Stomach (tissue), 8 donors: ENCODE measurements at regions not wholly inside any gene's neighbourhood (a gene's known extent, or its start where the extent isn't known, plus 50 kb on each side); places are given as distances from the start of the nearest gene placed in this dataset.
A peak's percentile ranks its signal among the peaks of the same experiment; 100 is the strongest.
"Not testable (repeated sequence)": the region's sequence is repeated elsewhere in the genome, so short reads cannot be mapped to it uniquely, and the experiment has no call there.

Experiments used
- DNase-seq, 2 donors: peaks; one replicate each; pipeline versions ENCODE4 v3.0.0 to v3.0.0-alpha.2; 2013 to 2019
- H3K27ac ChIP-seq, 5 donors: fragments of 200-600 bp in 4 of 5; sonication (generic) in 4 of 5; one replicate each; pipeline ENCODE4 v1.5.1; 2013 to 2019; ENCODE audit warnings: mild to moderate bottlenecking in 1 of 5, moderate library complexity in 1 of 5
- H3K27me3 ChIP-seq, 3 donors: fragments of 200-600 bp; sonication (generic); one replicate each; pipeline ENCODE4 v1.5.1; 2017 to 2019; ENCODE audit warnings: mixed run types in 1 of 3
- H3K36me3 ChIP-seq, 4 donors: fragments of 200-600 bp; sonication (generic); 1 replicate in 3 of 4; 2 replicates in 1 of 4; pipeline ENCODE4 v1.5.1; 2016 to 2019
- H3K4me1 ChIP-seq, 4 donors: fragments of 200-600 bp; sonication (generic); one replicate each; pipeline ENCODE4 v1.5.1; 2016 to 2019
- H3K4me3 ChIP-seq, 4 donors: fragments of 200-600 bp; sonication (generic) in 3 of 4; one replicate each; pipeline ENCODE4 v1.5.1; 2016 to 2019; ENCODE audit warnings: mild to moderate bottlenecking in 1 of 4
- H3K9me3 ChIP-seq, 4 donors: fragments of 200-600 bp; sonication (generic); one replicate each; pipeline ENCODE4 v1.5.1; 2016 to 2019
- EP300 ChIP-seq: sonication (generic); formaldehyde crosslinking; IDR thresholded peaks from one replicate; pipeline ENCODE4 v1.6.1; 2017; ENCODE audit warnings: antibody characterized with exemption
- POLR2A ChIP-seq, 4 donors: fragments of 450-650 bp; IDR thresholded peaks; one replicate each; pipeline ENCODE4 v1.6.1; 2016; ENCODE audit warnings: antibody characterized with exemption in 4 of 4, control low read depth in 2 of 4, mild to moderate bottlenecking in 1 of 4, moderate library complexity in 1 of 4
- POLR2AphosphoS5 ChIP-seq, 3 donors: sonication (generic); formaldehyde crosslinking; IDR thresholded peaks; one replicate each; pipeline ENCODE4 v1.6.1; 2016; ENCODE audit warnings: antibody characterized with exemption in 3 of 3
- WGBS, 5 donors: extraction: QIAGEN DNeasy Blood & Tissue Kit in 3 of 5; methylation state at CpG; one replicate each; pipeline versions ENCODE4 v1.1.5 to v1.1.7; 2013 to 2018; 5-methylcytosine and 5-hydroxymethylcytosine counted together
- intact Hi-C: fragments of 100-400 bp; cut with DNase I; formaldehyde crosslinking; loops from one replicate; pipeline ENCODE4 v1.15.1; 2023; ENCODE audit warnings: low total_unique reads
- TF ChIP-seq, protein P1 (sequence below), 7 experiments: fragments of 450-650 bp in 4 of 7; fragments of 200-600 bp in 3 of 7; sonication (generic) in 3 of 7; IDR thresholded peaks; one replicate each; pipeline ENCODE4 v1.5.1; 2016 to 2019; ENCODE audit warnings: antibody characterized with exemption in 7 of 7, control low read depth in 2 of 7, mild to moderate bottlenecking in 1 of 7
- donor health status: healthy with polysubstance abuse.
- donor health status: Bipolar disorder and iron deficiency.
- donor health status: healthy.

DNA sequence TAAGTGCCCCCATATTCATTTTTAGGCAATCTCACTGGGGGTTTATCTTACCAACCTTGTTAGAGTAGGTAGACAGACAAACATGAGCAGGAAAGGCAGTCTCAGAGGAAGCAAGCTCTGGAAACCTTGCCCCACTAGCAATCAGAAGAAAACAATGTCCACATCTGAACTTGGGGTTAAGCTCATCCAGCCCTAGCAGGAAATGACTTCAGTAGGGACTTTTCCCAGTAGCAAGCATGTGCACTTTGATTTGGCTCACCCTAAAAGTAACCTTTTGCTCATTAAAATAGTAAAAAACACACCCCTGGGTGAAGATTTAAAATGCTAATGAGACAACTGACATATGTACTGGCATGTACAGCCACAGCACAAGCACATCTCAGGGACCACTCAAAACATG, 175.5 kb downstream of the AKAIN1 start:
- intact Hi-C loops: no loop called here
- Histone ChIP-seq H3K4me1 (no peaks in the 10 kb centered on the region), H3K27me3 (peaks cover 0 to 9% (median 0%) of the 10 kb centered on the region in 3 donors), H3K4me3 (no peak overlapping the region), H3K36me3 (no peaks in the 10 kb centered on the region), H3K9me3 (peaks cover 0 to 7% (median 0%) of the 10 kb centered on the region in 4 donors), H3K27ac (no peak overlapping the region)
- TF ChIP-seq EP300 (no peak), POLR2AphosphoS5 (IDR thresholded peaks at IDR 0.05) (no peak), POLR2A (IDR thresholded peaks at IDR 0.05) (no peak)
- TF ChIP-seq, protein P1, sequence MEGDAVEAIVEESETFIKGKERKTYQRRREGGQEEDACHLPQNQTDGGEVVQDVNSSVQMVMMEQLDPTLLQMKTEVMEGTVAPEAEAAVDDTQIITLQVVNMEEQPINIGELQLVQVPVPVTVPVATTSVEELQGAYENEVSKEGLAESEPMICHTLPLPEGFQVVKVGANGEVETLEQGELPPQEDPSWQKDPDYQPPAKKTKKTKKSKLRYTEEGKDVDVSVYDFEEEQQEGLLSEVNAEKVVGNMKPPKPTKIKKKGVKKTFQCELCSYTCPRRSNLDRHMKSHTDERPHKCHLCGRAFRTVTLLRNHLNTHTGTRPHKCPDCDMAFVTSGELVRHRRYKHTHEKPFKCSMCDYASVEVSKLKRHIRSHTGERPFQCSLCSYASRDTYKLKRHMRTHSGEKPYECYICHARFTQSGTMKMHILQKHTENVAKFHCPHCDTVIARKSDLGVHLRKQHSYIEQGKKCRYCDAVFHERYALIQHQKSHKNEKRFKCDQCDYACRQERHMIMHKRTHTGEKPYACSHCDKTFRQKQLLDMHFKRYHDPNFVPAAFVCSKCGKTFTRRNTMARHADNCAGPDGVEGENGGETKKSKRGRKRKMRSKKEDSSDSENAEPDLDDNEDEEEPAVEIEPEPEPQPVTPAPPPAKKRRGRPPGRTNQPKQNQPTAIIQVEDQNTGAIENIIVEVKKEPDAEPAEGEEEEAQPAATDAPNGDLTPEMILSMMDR (IDR thresholded peaks at IDR 0.05): no peak
- peak in 1 of 2 donors; percentile 30 for DNase-seq

DNA sequence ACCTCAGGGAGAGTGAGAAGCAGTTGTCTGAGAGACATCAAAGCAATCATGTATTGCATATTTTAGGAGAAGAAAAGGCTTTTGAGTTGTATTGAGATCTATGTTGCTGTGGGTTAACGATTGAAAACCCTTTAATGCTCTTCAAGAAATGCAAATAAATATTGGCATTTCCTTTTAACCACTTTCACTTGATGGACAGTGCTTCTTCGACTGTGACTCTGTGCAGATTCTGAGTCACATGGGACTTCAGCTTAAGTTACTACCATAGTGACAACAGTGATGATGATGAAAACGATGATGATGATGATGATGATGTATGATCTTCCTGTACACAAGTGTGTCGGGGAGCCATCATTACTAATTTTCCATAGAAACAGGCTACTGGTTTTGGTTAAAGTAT, 181.8 kb downstream of the AKAIN1 start:
- intact Hi-C loops: no loop called here
- Histone ChIP-seq H3K4me3 (no peak overlapping the region), H3K36me3 (no peaks in the 10 kb centered on the region), H3K27ac (no peak overlapping the region), H3K27me3 (no peaks in the 10 kb centered on the region), H3K4me1 (no peaks in the 10 kb centered on the region), H3K9me3 (peaks cover 0 to 7% (median 0%) of the 10 kb centered on the region in 4 donors)
- 58 to 67% (median 63%) methylated on average over 4 of the region's 4 CpGs for WGBS, 5 donors
- TF ChIP-seq POLR2AphosphoS5 (IDR thresholded peaks at IDR 0.05): no peak
- TF ChIP-seq EP300: no peak
- TF ChIP-seq POLR2A (IDR thresholded peaks at IDR 0.05): no peak
- TF ChIP-seq, protein P1 (IDR thresholded peaks at IDR 0.05): no peak
- no peak for DNase-seq

DNA sequence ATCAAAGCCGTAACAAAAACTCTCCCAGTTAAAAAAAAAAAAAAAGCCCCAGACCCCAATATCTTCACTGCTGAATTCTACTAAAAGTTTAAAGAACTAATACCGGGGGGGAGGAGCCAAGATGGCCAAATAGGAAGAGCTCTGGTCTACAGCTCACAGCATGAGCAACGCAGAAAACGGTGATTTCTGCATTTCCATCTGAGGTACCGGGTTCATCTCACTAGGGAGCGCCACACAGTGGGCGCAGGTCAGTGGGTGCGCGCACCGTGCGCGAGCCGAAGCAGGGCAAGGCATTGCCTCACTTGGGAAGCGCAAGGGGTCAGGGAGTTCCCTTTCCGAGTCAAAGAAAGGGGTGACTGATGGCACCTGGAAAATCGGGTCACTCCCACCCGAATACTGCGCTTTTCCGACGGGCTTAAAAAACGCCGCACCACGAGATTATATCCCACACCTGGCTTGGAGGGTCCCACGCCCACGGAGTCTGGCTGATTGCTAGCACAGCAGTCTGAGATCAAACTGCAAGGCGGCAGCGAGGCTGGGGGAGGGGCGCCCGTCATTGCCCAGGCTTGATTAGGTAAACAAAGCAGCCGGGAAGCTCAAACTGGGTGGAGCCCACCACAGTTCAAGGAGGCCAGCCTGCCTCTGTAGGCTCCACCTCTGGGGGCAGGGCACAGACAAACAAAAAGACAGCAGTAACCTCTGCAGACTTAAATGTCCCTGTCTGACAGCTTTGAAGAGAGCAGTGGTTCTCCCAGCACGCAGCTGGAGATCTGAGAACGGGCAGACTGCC, 192.8 kb downstream of the AKAIN1 start:
- H3K9me3 ChIP-seq, intact Hi-C loops, H3K27ac ChIP-seq, H3K4me1 ChIP-seq, H3K36me3 ChIP-seq: not testable (repeated sequence)
- DNase-seq: peak in 1 of 2 donors; percentile 4
- peak overlapping the region in 2 of 4 donors; percentile 14 to 31 for H3K4me3 ChIP-seq
- H3K27me3 ChIP-seq: peaks cover 0 to 15% (median 0%) of the 10 kb centered on the region in 3 donors
- 8 to 24% (median 14%) methylated on average over 12 to 30 of the region's 32 CpGs for WGBS, 5 donors

DNA sequence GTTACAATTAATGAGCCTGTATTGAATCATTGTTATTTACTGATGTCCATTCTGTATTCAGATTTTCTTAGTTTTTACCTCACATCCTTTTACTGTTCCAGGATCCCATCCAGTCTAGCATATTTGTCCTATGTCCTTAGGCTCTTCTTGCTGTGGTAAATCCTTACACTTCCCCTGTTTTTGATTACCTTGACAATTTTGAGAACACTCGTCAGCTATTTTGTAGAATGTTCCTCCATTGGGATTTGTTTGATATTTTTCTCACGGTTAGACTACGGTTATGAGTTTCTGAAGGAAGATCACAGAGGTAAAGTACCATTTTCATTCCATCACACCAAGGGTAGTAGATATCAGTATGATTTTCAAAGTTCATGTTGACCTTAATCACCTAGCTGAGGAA, 202.3 kb downstream of the AKAIN1 start:
- no peak for DNase-seq
- 90 to 93% (median 92%) methylated on average over 3 of the region's 3 CpGs for WGBS, 5 donors
- H3K27me3 ChIP-seq: no peaks in the 10 kb centered on the region
- intact Hi-C loops: no loop called here
- H3K4me3 ChIP-seq: no peak overlapping the region
- no peaks in the 10 kb centered on the region for H3K4me1 ChIP-seq
- no peaks in the 10 kb centered on the region for H3K36me3 ChIP-seq
- H3K27ac ChIP-seq: no peak overlapping the region
- TF ChIP-seq, protein P1 (IDR thresholded peaks at IDR 0.05): no peak
- no peak for TF ChIP-seq POLR2AphosphoS5 (IDR thresholded peaks at IDR 0.05)
- TF ChIP-seq EP300: no peak
- no peak for TF ChIP-seq POLR2A (IDR thresholded peaks at IDR 0.05)
- H3K9me3 ChIP-seq: peaks cover 3 to 33% (median 16%) of the 10 kb centered on the region in 4 donors
